Sigmoid colon (tissue), 4 donors: ENCODE measurements at regions not wholly inside any gene's neighbourhood (a gene's known extent, or its start where the extent isn't known, plus 50 kb on each side); places are given as distances from the start of the nearest gene placed in this dataset.

ENCODE experiments used
- CTCF ChIP-seq, 4 experiments: fragments of 450-650 bp in 3 of 4; fragments of 200-600 bp in 1 of 4; IDR thresholded peaks; one replicate each; pipeline ENCODE4 v1.5.1; 2016 to 2019; ENCODE audit warnings: antibody characterized with exemption in 4 of 4, mild to moderate bottlenecking in 3 of 4, moderate library complexity in 2 of 4
- EP300 ChIP-seq, 4 donors: sonication (generic); formaldehyde crosslinking; IDR thresholded peaks; one replicate each; pipeline ENCODE4 v1.6.1; 2017; ENCODE audit warnings: antibody characterized with exemption in 4 of 4

GRCh38 chr1:29809446-29810120, 573.3 kb downstream of the PTPRU start:
- no peak for TF ChIP-seq CTCF (IDR thresholded peaks at IDR 0.05)
- TF ChIP-seq EP300 (IDR thresholded peaks at IDR 0.05), result no peak
